ENCODE measurements at regions not wholly inside any gene's neighbourhood (a gene's known extent, or its start where the extent isn't known, plus 50 kb on each side); places are given as distances from the start of the nearest gene placed in this dataset.
"Not testable (repeated sequence)": the region's sequence is repeated elsewhere in the genome, so short reads cannot be mapped to it uniquely, and the experiment has no call there.

DNA sequence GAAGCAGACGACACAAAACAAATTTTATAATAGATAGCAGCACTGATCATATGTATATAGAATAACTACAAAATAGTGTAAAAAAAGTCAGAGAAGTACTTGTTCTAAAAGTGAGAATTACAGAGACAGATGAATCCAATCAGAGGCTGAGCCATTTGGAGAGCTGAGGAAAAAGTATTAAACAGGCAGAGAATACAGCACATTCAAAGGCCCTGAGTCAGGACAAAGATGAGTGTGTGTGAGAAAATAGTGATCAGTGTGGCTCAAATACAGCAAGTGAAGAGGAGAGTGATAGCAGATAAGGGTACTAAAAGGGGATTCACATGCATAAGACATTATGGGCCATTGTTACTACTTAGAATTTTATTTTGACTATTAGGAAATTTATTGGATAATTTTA lies 430.6 kb upstream of the BRINP3 start:
- no peak overlapping the region for H3K4me3 ChIP-seq (ENCODE audit: low read depth, low read length)
- no peak for DNase-seq (ENCODE audit: low read depth)
- TF ChIP-seq CTCF (IDR thresholded peaks at IDR 0.05; ENCODE audit: insufficient read depth, low read length): no peak

GRCh38 chr1:190908691-190909090 lies 431.0 kb upstream of the BRINP3 start:
- peak; percentile 14 for DNase-seq (ENCODE audit: low read depth)
- no peak for TF ChIP-seq CTCF (IDR thresholded peaks at IDR 0.05; ENCODE audit: insufficient read depth, low read length)
- no peak overlapping the region for H3K4me3 ChIP-seq (ENCODE audit: low read depth, low read length)

- no peak overlapping the region for H3K4me3 ChIP-seq (ENCODE audit: low read depth, low read length)
- DNase-seq (ENCODE audit: low read depth): no peak
- no peak for TF ChIP-seq CTCF (IDR thresholded peaks at IDR 0.05; ENCODE audit: insufficient read depth, low read length)
These were observed 458.3 kb upstream of the BRINP3 start for GRCh38 chr1:190935925-190936324.

- no peak overlapping the region for H3K4me3 ChIP-seq (ENCODE audit: low read depth, low read length)
- no peak for DNase-seq (ENCODE audit: low read depth)
- no peak for TF ChIP-seq CTCF (IDR thresholded peaks at IDR 0.05; ENCODE audit: insufficient read depth, low read length)
These were observed 458.7 kb upstream of the BRINP3 start for GRCh38 chr1:190936337-190936736.

- DNase-seq (ENCODE audit: low read depth): no peak
- no peak overlapping the region for H3K4me3 ChIP-seq (ENCODE audit: low read depth, low read length)
- TF ChIP-seq CTCF (IDR thresholded peaks at IDR 0.05; ENCODE audit: insufficient read depth, low read length): no peak
These were observed 463.3 kb upstream of the BRINP3 start for GRCh38 chr1:190940951-190941350.

DNA sequence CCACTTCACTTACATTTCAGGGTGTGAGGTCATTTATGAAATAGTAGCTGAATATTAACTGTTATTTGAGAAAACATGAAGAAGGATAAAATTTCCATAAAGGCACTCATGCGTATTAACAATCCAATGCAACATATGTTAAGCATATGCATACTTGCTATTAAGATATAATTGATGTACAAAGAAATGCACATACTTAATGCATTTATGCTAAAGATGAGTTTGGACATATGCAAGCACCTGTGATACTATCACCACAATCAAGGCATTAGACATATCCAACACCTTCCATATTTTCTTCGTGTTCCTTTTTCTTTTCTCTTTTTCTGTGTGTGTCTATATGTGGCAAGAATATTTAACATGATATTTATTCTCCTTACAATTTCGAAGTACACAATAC lies 464.8 kb upstream of the BRINP3 start:
- DNase-seq (ENCODE audit: low read depth): no peak

GRCh38 chr1:190943722-190944121 lies 466.1 kb upstream of the BRINP3 start:
- H3K4me3 ChIP-seq (ENCODE audit: low read depth, low read length); DNase-seq (ENCODE audit: low read depth): not testable (repeated sequence)

More for the DNA sequence above, 464.8 kb upstream of the BRINP3 start:
- no peak for TF ChIP-seq CTCF (IDR thresholded peaks at IDR 0.05; ENCODE audit: insufficient read depth, low read length)
- H3K4me3 ChIP-seq (ENCODE audit: low read depth, low read length): no peak overlapping the region

All from fibroblast of the aortic adventitia (primary cell).